ENCODE measurements at regions not wholly inside any gene's neighbourhood (a gene's known extent, or its start where the extent isn't known, plus 50 kb on each side); places are given as distances from the start of the nearest gene placed in this dataset.

DNA sequence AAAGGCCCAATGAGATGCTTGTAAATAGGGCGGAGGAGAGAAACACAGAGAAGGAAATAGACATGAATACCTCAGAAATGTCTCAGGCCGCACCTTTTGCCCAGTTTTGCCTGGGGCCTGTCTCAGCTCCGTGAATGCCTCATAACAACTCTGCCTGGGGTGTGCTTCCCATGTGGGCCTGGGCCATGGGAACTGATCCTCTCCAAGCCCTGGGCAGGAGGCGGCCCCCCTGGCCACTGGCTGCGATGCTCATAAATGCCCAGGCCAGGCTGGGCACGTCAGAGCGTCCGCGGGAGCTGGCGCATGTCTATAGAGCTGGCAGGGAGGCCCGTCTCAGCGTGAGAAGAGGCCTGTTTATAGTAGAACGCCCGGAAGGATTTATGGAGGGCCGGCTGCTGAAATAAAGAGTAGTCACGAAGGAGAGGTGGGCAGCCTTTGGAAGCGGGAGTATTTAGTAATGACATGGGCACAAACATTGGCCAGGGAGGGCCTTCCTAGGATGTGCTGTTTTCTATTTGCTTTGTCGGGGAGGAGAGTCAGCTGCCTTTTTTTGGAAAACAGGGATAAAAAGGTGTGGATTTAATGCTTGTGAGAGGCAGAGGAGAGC lies 85.9 kb upstream of the IGF1R start (continued):
- TF ChIP-seq, protein P1, sequence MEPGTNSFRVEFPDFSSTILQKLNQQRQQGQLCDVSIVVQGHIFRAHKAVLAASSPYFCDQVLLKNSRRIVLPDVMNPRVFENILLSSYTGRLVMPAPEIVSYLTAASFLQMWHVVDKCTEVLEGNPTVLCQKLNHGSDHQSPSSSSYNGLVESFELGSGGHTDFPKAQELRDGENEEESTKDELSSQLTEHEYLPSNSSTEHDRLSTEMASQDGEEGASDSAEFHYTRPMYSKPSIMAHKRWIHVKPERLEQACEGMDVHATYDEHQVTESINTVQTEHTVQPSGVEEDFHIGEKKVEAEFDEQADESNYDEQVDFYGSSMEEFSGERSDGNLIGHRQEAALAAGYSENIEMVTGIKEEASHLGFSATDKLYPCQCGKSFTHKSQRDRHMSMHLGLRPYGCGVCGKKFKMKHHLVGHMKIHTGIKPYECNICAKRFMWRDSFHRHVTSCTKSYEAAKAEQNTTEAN (CRISPR knock-in tag; IDR thresholded peaks at IDR 0.05) = no peak
- TF ChIP-seq E2F1 (CRISPR knock-in tag; IDR thresholded peaks at IDR 0.05) = no peak
- TF ChIP-seq KAT7 (CRISPR knock-in tag; IDR thresholded peaks at IDR 0.05; ENCODE audit: borderline replicate concordance) = no peak
- no peak for TF ChIP-seq USF1 (CRISPR knock-in tag; IDR thresholded peaks at IDR 0.05)
- TF ChIP-seq, protein P2, sequence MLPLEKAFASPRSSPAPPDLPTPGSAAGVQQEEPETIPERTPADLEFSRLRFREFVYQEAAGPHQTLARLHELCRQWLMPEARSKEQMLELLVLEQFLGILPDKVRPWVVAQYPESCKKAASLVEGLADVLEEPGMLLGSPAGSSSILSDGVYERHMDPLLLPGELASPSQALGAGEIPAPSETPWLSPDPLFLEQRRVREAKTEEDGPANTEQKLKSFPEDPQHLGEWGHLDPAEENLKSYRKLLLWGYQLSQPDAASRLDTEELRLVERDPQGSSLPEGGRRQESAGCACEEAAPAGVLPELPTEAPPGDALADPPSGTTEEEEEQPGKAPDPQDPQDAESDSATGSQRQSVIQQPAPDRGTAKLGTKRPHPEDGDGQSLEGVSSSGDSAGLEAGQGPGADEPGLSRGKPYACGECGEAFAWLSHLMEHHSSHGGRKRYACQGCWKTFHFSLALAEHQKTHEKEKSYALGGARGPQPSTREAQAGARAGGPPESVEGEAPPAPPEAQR (CRISPR knock-in tag; IDR thresholded peaks at IDR 0.05) = no peak
- no peak for TF ChIP-seq ZNF396 (CRISPR knock-in tag; IDR thresholded peaks at IDR 0.05; ENCODE audit: borderline replicate concordance)
- TF ChIP-seq ZNF416 (CRISPR knock-in tag; IDR thresholded peaks at IDR 0.05) = no peak
- no peak for TF ChIP-seq RORB (CRISPR knock-in tag; IDR thresholded peaks at IDR 0.05)
- TF ChIP-seq, protein P3, sequence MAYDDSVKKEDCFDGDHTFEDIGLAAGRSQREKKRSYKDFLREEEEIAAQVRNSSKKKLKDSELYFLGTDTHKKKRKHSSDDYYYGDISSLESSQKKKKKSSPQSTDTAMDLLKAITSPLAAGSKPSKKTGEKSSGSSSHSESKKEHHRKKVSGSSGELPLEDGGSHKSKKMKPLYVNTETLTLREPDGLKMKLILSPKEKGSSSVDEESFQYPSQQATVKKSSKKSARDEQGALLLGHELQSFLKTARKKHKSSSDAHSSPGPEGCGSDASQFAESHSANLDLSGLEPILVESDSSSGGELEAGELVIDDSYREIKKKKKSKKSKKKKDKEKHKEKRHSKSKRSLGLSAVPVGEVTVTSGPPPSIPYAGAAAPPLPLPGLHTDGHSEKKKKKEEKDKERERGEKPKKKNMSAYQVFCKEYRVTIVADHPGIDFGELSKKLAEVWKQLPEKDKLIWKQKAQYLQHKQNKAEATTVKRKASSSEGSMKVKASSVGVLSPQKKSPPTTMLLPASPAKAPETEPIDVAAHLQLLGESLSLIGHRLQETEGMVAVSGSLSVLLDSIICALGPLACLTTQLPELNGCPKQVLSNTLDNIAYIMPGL (CRISPR knock-in tag; IDR thresholded peaks at IDR 0.05) = no peak

DNA sequence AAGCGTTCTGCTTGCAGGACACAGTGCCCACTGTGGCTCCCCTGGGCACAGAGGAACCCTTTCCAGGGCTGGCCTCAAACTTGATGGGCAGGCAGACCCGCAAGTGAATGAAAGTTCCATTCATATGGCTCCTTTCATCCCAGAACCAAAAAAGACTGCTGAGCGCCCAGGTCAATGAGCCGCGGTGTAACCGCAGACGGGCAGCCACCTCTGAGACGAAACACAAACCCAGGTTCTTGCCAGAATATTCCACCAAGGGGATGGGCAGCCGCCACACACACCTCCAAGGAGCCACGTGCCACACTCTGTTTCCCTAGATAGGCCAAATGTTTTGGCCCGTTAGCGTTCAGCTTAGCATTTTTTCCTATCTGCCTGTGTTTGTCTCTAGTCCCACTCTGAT lies 82.8 kb upstream of the IGF1R start:
- H3K27me3 Mint-ChIP-seq (ENCODE audit: low read depth) = no peaks in the 10 kb centered on the region
- no peaks in the 10 kb centered on the region for H3K36me3 Mint-ChIP-seq
- DNase-seq (ENCODE audit: low spot score) = no peak
- H3K4me1 Mint-ChIP-seq = no peaks in the 10 kb centered on the region; the same call in 1 of the 2 replicates
- ChIA-PET POLR2A (no interaction called here), CTCF (no interaction called here)
- ATAC-seq = no peak
- no peak overlapping the region for H3K4me3 Mint-ChIP-seq
- H3K27ac Mint-ChIP-seq = no peak overlapping the region
- no peaks in the 10 kb centered on the region for H3K9me3 Mint-ChIP-seq
- TF ChIP-seq CDX4 (CRISPR knock-in tag; IDR thresholded peaks at IDR 0.05; ENCODE audit: borderline replicate concordance) = no peak
- no peak for TF ChIP-seq ESRRA (CRISPR knock-in tag; IDR thresholded peaks at IDR 0.05; ENCODE audit: borderline replicate concordance)
- TF ChIP-seq ZNF425 (CRISPR knock-in tag; conservative IDR thresholded peaks at IDR 0.05) = no peak
- TF ChIP-seq ATF1 (CRISPR knock-in tag; IDR thresholded peaks at IDR 0.05) = no peak
- no peak for TF ChIP-seq RELA (CRISPR knock-in tag; IDR thresholded peaks at IDR 0.05; ENCODE audit: borderline replicate concordance)
- TF ChIP-seq PREB (CRISPR knock-in tag; IDR thresholded peaks at IDR 0.05; ENCODE audit: borderline replicate concordance) = no peak
- no peak for TF ChIP-seq KAT7 (CRISPR knock-in tag; IDR thresholded peaks at IDR 0.05; ENCODE audit: borderline replicate concordance)
- TF ChIP-seq, protein P4, sequence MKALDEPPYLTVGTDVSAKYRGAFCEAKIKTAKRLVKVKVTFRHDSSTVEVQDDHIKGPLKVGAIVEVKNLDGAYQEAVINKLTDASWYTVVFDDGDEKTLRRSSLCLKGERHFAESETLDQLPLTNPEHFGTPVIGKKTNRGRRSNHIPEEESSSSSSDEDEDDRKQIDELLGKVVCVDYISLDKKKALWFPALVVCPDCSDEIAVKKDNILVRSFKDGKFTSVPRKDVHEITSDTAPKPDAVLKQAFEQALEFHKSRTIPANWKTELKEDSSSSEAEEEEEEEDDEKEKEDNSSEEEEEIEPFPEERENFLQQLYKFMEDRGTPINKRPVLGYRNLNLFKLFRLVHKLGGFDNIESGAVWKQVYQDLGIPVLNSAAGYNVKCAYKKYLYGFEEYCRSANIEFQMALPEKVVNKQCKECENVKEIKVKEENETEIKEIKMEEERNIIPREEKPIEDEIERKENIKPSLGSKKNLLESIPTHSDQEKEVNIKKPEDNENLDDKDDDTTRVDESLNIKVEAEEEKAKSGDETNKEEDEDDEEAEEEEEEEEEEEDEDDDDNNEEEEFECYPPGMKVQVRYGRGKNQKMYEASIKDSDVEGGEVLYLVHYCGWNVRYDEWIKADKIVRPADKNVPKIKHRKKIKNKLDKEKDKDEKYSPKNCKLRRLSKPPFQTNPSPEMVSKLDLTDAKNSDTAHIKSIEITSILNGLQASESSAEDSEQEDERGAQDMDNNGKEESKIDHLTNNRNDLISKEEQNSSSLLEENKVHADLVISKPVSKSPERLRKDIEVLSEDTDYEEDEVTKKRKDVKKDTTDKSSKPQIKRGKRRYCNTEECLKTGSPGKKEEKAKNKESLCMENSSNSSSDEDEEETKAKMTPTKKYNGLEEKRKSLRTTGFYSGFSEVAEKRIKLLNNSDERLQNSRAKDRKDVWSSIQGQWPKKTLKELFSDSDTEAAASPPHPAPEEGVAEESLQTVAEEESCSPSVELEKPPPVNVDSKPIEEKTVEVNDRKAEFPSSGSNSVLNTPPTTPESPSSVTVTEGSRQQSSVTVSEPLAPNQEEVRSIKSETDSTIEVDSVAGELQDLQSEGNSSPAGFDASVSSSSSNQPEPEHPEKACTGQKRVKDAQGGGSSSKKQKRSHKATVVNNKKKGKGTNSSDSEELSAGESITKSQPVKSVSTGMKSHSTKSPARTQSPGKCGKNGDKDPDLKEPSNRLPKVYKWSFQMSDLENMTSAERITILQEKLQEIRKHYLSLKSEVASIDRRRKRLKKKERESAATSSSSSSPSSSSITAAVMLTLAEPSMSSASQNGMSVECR (CRISPR knock-in tag; IDR thresholded peaks at IDR 0.05; ENCODE audit: borderline replicate concordance) = no peak
- TF ChIP-seq, protein P2 (CRISPR knock-in tag; IDR thresholded peaks at IDR 0.05) = no peak

Measured in WTC11 (cell line).